ENCODE measurements at regions not wholly inside any gene's neighbourhood (a gene's known extent, or its start where the extent isn't known, plus 50 kb on each side); places are given as distances from the start of the nearest gene placed in this dataset.

DNA sequence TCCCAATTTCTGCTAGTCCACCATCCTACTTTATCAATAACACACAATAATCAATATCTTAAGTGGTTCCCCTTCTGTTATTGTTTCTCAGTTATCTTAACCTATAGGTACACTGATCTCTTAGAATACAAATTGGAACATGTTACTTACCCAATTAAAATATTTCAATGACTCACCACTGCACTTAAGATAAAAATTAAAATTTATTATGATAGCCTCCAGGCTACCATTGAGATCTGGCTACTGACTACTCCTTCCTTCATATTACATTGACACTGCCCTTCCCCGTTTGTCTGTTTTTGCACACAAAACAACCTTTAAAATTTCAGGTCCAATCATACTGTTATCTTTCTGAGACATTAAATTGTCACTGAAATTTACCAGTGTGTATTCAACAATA lies 1074.7 kb downstream of the ADGRL3 start:
- intact Hi-C loops (cut with DNase I; ENCODE audit: low total_unique reads) = no loop called here

DNA sequence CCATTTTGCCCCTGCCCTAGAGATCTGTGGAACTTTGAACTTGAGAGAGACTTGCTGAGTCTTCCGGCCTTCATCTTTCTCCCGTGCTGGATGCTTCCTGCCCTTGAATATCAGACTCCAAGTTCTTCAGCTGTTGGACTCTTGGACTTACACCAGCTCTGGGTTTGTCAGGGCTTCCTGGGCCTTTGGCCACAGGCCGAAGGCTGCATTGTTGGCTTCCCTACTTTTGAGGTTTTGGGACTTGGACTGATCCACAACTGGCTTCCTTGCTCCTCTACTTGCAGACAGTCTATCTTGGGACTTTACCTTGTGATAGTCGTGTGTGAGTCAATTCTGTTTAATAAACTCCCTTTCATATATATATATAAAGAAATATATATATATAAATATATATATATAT lies 1071.0 kb downstream of the ADGRL3 start:
- intact Hi-C loops (cut with DNase I; ENCODE audit: low total_unique reads) = no loop called here
- Histone ChIP-seq H3K36me3 (no peaks in the 10 kb centered on the region), H3K4me1 (no peaks in the 10 kb centered on the region), H3K4me3 (no peak overlapping the region), H3K27me3 (no peaks in the 10 kb centered on the region), H3K27ac (no peak overlapping the region), H3K9me3 (no peaks in the 10 kb centered on the region)
- TF ChIP-seq, protein P1, sequence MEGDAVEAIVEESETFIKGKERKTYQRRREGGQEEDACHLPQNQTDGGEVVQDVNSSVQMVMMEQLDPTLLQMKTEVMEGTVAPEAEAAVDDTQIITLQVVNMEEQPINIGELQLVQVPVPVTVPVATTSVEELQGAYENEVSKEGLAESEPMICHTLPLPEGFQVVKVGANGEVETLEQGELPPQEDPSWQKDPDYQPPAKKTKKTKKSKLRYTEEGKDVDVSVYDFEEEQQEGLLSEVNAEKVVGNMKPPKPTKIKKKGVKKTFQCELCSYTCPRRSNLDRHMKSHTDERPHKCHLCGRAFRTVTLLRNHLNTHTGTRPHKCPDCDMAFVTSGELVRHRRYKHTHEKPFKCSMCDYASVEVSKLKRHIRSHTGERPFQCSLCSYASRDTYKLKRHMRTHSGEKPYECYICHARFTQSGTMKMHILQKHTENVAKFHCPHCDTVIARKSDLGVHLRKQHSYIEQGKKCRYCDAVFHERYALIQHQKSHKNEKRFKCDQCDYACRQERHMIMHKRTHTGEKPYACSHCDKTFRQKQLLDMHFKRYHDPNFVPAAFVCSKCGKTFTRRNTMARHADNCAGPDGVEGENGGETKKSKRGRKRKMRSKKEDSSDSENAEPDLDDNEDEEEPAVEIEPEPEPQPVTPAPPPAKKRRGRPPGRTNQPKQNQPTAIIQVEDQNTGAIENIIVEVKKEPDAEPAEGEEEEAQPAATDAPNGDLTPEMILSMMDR (IDR thresholded peaks at IDR 0.05) = no peak
- TF ChIP-seq POLR2A (IDR thresholded peaks at IDR 0.05) = no peak
- DNase-seq = no peak

More for the DNA sequence above, 1074.7 kb downstream of the ADGRL3 start:
- no peaks in the 10 kb centered on the region for H3K9me3 ChIP-seq
- DNase-seq = no peak
- H3K36me3 ChIP-seq = no peaks in the 10 kb centered on the region
- no peak for TF ChIP-seq POLR2A (IDR thresholded peaks at IDR 0.05)
- TF ChIP-seq, protein P1 (IDR thresholded peaks at IDR 0.05) = no peak
- H3K4me1 ChIP-seq = no peaks in the 10 kb centered on the region
- H3K27me3 ChIP-seq = no peaks in the 10 kb centered on the region
- H3K4me3 ChIP-seq = no peak overlapping the region
- H3K27ac ChIP-seq = no peak overlapping the region

DNA sequence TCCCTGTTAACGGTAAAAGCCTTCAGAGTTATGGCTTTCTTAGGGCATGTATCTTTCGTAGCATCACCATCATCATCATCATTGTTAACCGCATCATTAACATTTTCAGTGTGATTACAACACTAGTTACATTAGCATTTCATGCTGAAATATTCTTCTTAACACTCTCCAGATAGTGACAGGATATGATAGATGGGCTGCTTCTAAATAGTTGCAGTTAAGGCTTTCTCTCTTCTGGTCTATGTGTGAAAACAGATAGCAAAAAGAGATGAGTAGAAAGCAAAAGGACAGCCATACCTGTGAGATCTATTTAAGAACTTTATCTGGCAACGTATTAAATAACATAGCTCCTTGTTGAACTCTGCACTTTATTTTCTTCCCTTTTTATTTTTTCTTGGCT lies 1069.8 kb downstream of the ADGRL3 start:
- Histone ChIP-seq H3K27me3 (no peaks in the 10 kb centered on the region), H3K36me3 (no peaks in the 10 kb centered on the region), H3K27ac (no peak overlapping the region), H3K4me3 (no peak overlapping the region), H3K9me3 (no peaks in the 10 kb centered on the region), H3K4me1 (no peaks in the 10 kb centered on the region)
- TF ChIP-seq, protein P1 (IDR thresholded peaks at IDR 0.05) = no peak
- TF ChIP-seq POLR2A (IDR thresholded peaks at IDR 0.05) = no peak
- DNase-seq = no peak
- intact Hi-C loops (cut with DNase I; ENCODE audit: low total_unique reads) = no loop called here

DNA sequence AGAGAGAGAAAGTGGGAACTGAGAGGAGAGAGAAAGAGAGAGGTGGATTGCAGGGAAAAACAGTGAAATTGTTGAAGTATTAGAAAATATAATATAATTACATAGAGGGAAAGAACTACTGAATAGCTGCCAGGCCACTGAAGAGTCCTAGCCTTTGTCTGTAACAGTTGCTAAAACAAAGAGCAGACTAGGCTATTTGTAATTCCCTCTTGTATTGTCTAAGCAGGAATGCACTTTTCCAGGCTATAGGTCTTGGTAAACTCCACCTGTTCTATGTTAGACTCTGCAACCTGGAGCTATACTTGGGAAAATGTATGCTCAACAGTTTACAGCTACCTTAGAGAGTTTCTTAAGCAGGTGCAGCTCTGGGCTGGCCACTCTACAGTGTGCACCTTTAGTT lies 1063.3 kb downstream of the ADGRL3 start:
- TF ChIP-seq, protein P1 (IDR thresholded peaks at IDR 0.05) = no peak
- no peak for TF ChIP-seq POLR2A (IDR thresholded peaks at IDR 0.05)
- Histone ChIP-seq H3K9me3 (no peaks in the 10 kb centered on the region), H3K27me3 (no peaks in the 10 kb centered on the region), H3K4me3 (no peak overlapping the region), H3K4me1 (no peaks in the 10 kb centered on the region), H3K36me3 (no peaks in the 10 kb centered on the region), H3K27ac (no peak overlapping the region)
- intact Hi-C loops (cut with DNase I; ENCODE audit: low total_unique reads) = no loop called here
- DNase-seq = no peak

DNA sequence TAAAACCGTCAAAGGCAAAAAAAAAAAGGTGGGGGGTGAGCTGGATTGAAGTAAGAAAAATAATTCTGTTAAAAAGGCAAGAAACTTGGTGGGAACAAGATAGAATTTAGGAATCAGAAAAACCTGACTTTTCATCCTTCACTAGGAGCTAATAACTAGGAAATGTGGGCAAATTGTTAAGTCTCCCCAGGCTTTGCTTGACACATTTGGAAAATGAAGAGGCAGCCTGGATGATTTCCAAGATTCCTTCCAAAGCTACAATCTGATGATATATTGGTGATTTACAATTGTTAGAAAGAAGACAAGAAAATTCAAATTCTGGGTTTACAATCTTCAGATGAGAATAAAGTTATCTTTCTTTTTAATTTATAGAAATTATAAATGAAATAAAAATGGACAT lies 1062.5 kb downstream of the ADGRL3 start:
- Histone ChIP-seq H3K4me3 (no peak overlapping the region), H3K27ac (no peak overlapping the region), H3K36me3 (no peaks in the 10 kb centered on the region), H3K4me1 (no peaks in the 10 kb centered on the region), H3K9me3 (no peaks in the 10 kb centered on the region), H3K27me3 (no peaks in the 10 kb centered on the region)
- intact Hi-C loops (cut with DNase I; ENCODE audit: low total_unique reads) = no loop called here
- no peak for TF ChIP-seq POLR2A (IDR thresholded peaks at IDR 0.05)
- TF ChIP-seq, protein P1 (IDR thresholded peaks at IDR 0.05) = no peak
- DNase-seq = no peak

Measured in uterus (tissue), 3 donors.